HG03571 (cell line): ENCODE measurements at regions not wholly inside any gene's neighbourhood (a gene's known extent, or its start where the extent isn't known, plus 50 kb on each side); places are given as distances from the start of the nearest gene placed in this dataset.
A peak's percentile ranks its signal among the peaks of the same experiment; 100 is the strongest.
"Not testable (repeated sequence)": the region's sequence is repeated elsewhere in the genome, so short reads cannot be mapped to it uniquely, and the experiment has no call there.

ENCODE experiments used
- ATAC-seq: cut with Tn5 transposase; IDR thresholded peaks from one replicate; pipeline ENCODE4 v1.9.1; 2021; ENCODE audit not compliant: unreplicated experiment

- no peak for ATAC-seq
Measured at GRCh38 chr7:66535414-66536329, 93.0 kb upstream of the KCTD7 start.

- no peak for ATAC-seq
Measured at GRCh38 chr7:66537380-66537779, 91.3 kb upstream of the KCTD7 start.

DNA sequence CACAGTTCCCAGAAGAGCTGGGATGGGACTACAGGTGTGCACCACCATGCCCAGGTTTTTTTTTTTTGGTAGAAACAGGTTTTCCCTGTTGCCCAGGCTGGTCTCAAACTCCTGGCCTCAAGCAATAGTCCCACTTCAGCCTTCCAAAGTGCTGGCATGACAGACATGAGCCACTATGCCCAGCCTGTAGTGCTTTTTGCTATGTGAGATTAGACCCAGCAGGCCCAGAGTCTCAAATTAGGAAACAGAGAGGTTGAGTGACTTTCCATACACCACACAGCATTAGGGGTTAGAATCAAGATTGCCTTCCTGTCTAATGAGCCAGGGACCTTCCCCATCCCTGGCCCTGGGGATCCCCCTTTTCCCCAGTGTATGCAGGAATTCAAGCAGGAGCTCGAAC lies 90.8 kb upstream of the KCTD7 start:
- no peak for ATAC-seq

DNA sequence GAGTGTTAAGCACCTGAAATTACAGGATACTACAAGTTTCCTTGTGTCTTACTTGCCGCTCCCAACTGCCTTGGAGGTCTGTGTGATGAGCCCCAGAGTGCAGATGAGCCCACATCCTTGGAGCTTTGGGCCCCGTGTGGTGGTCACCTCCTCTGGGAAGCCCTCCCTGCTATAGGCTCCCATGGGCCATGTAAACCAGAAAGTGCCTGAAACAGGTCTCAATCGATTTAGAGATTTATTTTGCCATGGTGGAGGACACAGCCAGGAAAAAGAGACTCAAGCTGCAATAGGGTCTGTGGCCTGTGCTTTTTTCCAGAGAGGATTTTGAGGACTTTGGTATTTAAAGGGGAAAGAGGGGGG lies 89.4 kb upstream of the KCTD7 start:
- no peak for ATAC-seq

DNA sequence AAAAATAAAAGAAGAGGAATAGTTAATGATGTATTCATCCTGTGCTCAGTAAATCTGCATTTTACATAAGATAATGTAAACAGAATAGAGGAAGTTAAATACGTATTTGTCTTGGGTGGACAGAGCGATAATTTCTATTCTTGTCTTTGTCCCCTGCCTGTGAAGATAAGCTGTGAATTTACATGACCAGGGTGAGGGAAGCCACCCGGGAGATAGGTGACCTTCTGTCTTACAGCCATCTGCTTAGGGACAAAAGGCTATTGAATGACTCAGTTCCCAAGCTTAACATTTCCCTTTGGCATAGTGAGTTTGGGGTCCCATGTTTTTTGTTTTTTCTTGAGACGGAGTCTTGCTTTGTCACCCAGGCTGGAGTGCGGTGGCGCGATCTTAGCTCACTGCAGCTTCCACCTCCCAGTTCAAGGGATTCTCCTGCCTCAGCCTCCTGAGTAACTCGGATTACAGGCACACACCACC lies 88.7 kb upstream of the KCTD7 start:
- ATAC-seq, result no peak

DNA sequence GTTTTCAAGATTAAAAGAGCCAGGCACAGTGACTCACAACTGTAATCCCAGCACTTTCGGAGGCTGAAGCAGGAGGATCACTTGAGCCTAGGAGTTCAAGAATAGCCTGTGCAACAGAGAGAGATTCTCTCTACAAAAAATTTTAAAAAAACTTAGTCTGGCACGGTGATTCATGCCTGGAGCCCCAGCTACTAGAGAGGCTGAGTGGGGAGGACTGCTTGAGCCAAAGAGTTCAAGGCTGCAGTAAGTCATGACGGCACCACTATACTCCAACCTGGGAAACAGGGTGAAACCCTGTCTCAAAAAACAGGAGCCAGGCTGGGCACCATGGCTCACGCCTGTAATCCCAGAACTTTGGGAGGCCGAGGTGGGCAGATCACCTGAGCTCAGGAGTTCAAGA lies 86.6 kb upstream of the KCTD7 start:
- no peak for ATAC-seq

DNA sequence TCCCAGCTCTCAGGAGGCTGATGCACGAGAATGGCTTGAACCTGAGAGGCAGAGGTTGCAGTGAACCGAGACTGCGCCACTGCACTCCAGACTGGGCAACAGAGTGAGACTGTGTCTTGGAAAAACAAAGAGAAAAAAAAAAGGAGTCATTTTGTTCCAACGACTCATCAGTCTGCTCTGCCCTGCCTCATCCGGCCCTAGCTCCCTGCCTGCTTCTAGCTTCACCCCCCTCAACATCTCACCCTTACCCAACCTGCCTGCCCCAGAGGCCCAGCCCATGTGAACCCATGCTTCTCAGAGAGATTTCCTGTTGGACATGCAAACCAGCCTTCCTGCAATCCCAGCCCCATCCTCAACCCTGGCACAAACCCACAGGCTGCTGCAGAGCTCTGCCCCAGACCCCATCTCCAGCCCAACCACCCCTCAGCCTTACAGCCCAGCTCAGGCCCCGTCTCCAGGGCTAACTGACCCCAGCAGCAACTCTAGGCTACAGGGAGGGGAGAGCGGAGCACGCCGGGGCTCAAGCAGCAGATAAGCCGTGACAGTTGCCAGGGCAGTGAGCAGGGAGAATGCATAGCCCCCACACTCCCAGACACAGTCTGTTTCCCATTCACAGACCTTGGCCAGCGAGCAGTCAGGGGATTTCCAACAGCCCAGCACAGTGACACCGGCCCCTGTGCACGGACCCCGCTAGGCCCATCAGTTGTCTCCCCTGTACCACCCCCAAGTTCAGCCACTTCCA lies 86.0 kb upstream of the KCTD7 start:
- no peak for ATAC-seq

DNA sequence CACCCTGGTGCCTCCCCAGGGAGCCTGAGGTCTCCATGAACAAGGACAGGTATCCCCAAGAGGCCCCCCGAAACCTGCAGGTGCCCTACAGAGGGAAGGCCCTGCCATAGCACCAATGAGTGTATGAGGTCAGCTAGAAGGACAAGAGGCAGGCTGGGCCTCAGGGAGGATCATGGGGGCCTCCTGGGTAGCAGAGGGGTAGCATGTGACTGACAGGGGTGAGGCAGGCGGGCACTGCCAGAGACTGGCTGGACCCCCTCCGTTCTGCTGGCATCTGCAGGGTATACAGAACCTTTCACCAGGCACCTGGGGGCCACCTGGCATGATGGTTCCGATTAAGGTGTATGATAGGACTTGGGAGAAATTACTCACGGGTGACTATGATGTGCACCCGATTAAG lies 79.2 kb upstream of the KCTD7 start:
- ATAC-seq, result no peak

DNA sequence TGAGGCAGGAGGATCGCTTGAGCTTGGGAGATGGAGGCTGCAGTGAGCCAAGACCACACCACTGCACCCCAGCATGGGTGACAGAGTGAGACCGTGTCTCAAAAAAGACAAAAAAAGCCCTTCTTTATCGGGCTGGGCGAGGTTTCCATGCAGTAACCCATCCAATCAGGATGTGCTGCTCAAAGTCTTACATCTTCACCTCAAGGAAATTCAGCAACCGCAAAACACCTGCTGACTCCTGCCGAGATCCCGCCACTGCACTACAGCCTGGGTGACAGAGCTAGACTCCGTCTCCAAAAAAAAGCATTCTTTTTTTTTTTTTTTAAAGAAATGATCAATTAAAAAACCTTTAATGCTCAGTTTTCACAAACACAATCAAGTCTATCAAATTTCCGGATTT lies 75.7 kb upstream of the KCTD7 start:
- no peak for ATAC-seq

DNA sequence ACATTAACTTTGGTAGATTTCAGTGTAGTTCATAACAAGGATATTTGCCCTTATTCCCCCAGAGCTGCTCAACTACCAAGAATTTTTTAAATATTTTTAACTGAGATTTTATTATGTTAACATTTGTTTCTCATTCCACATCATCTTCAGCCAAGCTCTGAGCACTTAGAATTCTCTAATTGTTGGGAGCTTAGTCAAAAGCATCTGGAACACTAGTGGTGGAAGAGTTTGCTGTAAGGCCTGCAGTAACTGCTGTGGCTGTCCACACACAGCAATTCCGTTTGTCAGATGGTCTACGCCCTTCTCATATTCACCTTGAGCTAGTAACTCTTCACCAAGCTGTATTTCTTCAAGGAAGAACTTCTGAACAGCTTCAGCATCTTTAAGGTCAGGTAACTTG lies 75.0 kb upstream of the KCTD7 start:
- ATAC-seq, result not testable (repeated sequence)

DNA sequence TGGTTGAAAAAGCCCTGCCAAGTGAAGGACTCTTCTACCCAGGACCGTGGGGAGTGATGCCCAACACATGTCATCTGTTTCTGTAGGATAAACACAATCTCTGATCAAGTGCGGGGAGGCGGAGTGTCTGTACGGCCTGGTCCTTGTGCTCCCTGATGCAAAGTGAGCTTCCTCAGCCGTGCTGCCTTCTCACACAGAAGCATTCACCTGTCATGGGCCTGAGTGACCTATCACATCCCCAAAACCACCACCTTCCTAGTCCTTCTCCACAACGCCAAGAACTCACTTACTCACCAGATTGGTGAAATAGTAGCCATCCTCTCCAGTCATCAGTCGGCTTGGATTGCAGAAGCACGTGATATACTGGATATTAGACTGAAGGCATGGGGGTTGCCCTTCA lies 74.4 kb upstream of the KCTD7 start:
- ATAC-seq, result not testable (repeated sequence)

GRCh38 chr7:66554842-66555430 lies 73.7 kb upstream of the KCTD7 start:
- not testable (repeated sequence) for ATAC-seq

- ATAC-seq, result no peak
Measured at GRCh38 chr7:66556177-66556548, 72.5 kb upstream of the KCTD7 start.

GRCh38 chr7:66556549-66557213 lies 72.0 kb upstream of the KCTD7 start:
- ATAC-seq, result no peak

GRCh38 chr7:66557214-66558200 lies 71.2 kb upstream of the KCTD7 start:
- peak; percentile 51 for ATAC-seq

GRCh38 chr7:66558201-66558641 lies 70.5 kb upstream of the KCTD7 start:
- ATAC-seq, result no peak

- ATAC-seq, result no peak
Measured at GRCh38 chr7:66558660-66559465, 69.8 kb upstream of the KCTD7 start.

GRCh38 chr7:66564045-66564444 lies 64.6 kb upstream of the KCTD7 start:
- ATAC-seq, result no peak

DNA sequence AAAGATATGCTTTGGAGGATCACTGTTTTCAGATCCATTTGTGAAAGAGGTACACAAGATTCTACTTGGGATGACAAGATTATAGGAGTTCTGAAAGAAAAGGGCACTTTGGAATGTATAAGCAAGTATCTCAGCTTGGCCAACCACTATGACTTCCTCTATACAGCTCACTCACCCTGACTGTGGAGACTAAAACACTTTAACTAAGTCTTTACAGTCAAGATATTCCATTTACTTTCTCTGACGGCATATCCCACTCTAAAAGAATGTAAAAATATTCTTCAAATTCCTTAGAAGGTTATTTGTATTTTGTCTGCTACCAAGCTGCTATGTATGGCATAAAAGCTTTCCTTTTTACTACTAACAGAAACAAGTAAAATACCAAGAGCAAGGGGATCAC lies 58.5 kb upstream of the KCTD7 start:
- ATAC-seq, result not testable (repeated sequence)
